ENCODE measurements at regions not wholly inside any gene's neighbourhood (a gene's known extent, or its start where the extent isn't known, plus 50 kb on each side); places are given as distances from the start of the nearest gene placed in this dataset.

DNA sequence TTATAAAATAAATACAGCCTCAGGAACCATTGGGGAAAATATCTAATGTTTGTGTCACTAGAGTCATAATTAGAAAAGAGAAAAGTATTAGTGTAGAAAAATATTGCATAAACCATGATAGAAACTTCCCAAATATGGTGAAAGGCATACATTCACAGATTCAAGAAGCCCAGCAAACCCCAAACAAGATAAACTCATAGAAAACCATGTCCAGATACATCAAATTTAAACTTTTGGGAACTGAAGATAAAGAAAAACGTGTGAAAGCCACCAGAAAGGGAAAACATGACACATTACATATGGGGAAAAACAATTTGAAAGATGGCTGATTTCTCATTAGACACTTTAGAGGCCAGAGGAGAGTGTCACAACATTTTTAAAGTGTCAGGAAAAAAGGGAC is 236.5 kb upstream of the FN1 start:
- no peak overlapping the region for H3K27ac Mint-ChIP-seq (ENCODE audit: unreplicated experiment)
- H3K36me3 Mint-ChIP-seq (ENCODE audit: unreplicated experiment), result no peaks in the 10 kb centered on the region
- TF ChIP-seq CTCF (IDR thresholded peaks at IDR 0.05; ENCODE audit: partially characterized antibody, unreplicated experiment), result no peak
- no peaks in the 10 kb centered on the region for H3K4me1 Mint-ChIP-seq (ENCODE audit: low read depth, unreplicated experiment)
- H3K27me3 Mint-ChIP-seq (ENCODE audit: unreplicated experiment), result no peaks in the 10 kb centered on the region
- H3K4me3 Mint-ChIP-seq (ENCODE audit: unreplicated experiment), result no peak overlapping the region
- no peaks in the 10 kb centered on the region for H3K9me3 Mint-ChIP-seq (ENCODE audit: unreplicated experiment)
- DNase-seq, result no peak

DNA sequence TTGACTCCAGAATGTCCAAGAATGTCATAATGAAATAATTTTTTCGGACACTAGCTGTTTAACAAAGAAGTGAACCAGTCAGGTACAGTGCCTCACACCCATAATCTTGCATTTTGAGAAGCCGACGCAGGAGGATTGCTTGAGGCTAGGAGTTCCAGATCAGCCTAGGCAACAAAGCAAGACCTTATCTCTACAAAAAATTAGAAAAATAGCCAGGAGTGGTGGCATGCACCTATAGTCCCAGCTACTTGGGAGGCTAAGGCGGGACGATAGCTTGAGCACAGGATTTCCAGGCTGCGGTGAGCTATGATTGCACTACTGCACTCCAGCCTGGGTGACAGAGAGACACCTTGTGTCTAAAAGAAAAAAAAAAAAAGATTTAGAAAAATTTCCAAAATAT is 235.8 kb upstream of the FN1 start:
- Mint-ChIP-seq H3K4me3 (ENCODE audit: unreplicated experiment) (no peak overlapping the region), H3K36me3 (ENCODE audit: unreplicated experiment) (no peaks in the 10 kb centered on the region), H3K9me3 (ENCODE audit: unreplicated experiment) (no peaks in the 10 kb centered on the region), H3K4me1 (ENCODE audit: low read depth, unreplicated experiment) (no peaks in the 10 kb centered on the region), H3K27me3 (ENCODE audit: unreplicated experiment) (no peaks in the 10 kb centered on the region), H3K27ac (ENCODE audit: unreplicated experiment) (no peak overlapping the region)
- no peak for DNase-seq
- no peak for TF ChIP-seq CTCF (IDR thresholded peaks at IDR 0.05; ENCODE audit: partially characterized antibody, unreplicated experiment)

GRCh38 chr2:215671244-215671643 is 235.4 kb upstream of the FN1 start:
- Mint-ChIP-seq H3K27me3 (ENCODE audit: unreplicated experiment) (no peaks in the 10 kb centered on the region), H3K27ac (ENCODE audit: unreplicated experiment) (no peak overlapping the region), H3K4me3 (ENCODE audit: unreplicated experiment) (no peak overlapping the region), H3K4me1 (ENCODE audit: low read depth, unreplicated experiment) (no peaks in the 10 kb centered on the region), H3K36me3 (ENCODE audit: unreplicated experiment) (no peaks in the 10 kb centered on the region), H3K9me3 (ENCODE audit: unreplicated experiment) (no peaks in the 10 kb centered on the region)
- DNase-seq, result no peak
- no peak for TF ChIP-seq CTCF (IDR thresholded peaks at IDR 0.05; ENCODE audit: partially characterized antibody, unreplicated experiment)

- DNase-seq, result no peak
- no peaks in the 10 kb centered on the region for H3K9me3 Mint-ChIP-seq (ENCODE audit: unreplicated experiment)
- H3K36me3 Mint-ChIP-seq (ENCODE audit: unreplicated experiment), result no peaks in the 10 kb centered on the region
- no peak for TF ChIP-seq CTCF (IDR thresholded peaks at IDR 0.05; ENCODE audit: partially characterized antibody, unreplicated experiment)
- no peak overlapping the region for H3K4me3 Mint-ChIP-seq (ENCODE audit: unreplicated experiment)
- H3K4me1 Mint-ChIP-seq (ENCODE audit: low read depth, unreplicated experiment), result no peaks in the 10 kb centered on the region
- no peaks in the 10 kb centered on the region for H3K27me3 Mint-ChIP-seq (ENCODE audit: unreplicated experiment)
- no peak overlapping the region for H3K27ac Mint-ChIP-seq (ENCODE audit: unreplicated experiment)
Measured at GRCh38 chr2:215670396-215670795, 234.5 kb upstream of the FN1 start.

GRCh38 chr2:215668378-215668775 is 232.5 kb upstream of the FN1 start:
- no peak for TF ChIP-seq CTCF (IDR thresholded peaks at IDR 0.05; ENCODE audit: partially characterized antibody, unreplicated experiment)
- Mint-ChIP-seq H3K4me3 (ENCODE audit: unreplicated experiment) (no peak overlapping the region), H3K9me3 (ENCODE audit: unreplicated experiment) (no peaks in the 10 kb centered on the region), H3K36me3 (ENCODE audit: unreplicated experiment) (no peaks in the 10 kb centered on the region), H3K27me3 (ENCODE audit: unreplicated experiment) (no peaks in the 10 kb centered on the region), H3K27ac (ENCODE audit: unreplicated experiment) (no peak overlapping the region), H3K4me1 (ENCODE audit: low read depth, unreplicated experiment) (no peaks in the 10 kb centered on the region)
- DNase-seq, result no peak
